Chondrocyte (in vitro differentiated cells): ENCODE measurements at regions not wholly inside any gene's neighbourhood (a gene's known extent, or its start where the extent isn't known, plus 50 kb on each side); places are given as distances from the start of the nearest gene placed in this dataset.

Source experiments
- DNase-seq: peaks from one replicate; pipeline ENCODE4 v3.0.0; 2021; ENCODE audit warnings: mixed read lengths, low spot score
- H3K27ac Mint-ChIP-seq: one replicate; pipeline ENCODE4 v1.8.0; 2021; ENCODE audit warnings: mild to moderate bottlenecking, moderate library complexity, mixed read lengths; ENCODE audit not compliant: unreplicated experiment
- H3K27me3 Mint-ChIP-seq: 2 replicates; pipeline ENCODE4 v1.8.0; 2021; ENCODE audit warnings: low read depth, mixed read lengths
- H3K36me3 Mint-ChIP-seq: 2 replicates; pipeline ENCODE4 v1.8.0; 2021; ENCODE audit warnings: low read depth, mixed read lengths
- H3K4me1 Mint-ChIP-seq: 2 replicates; pipeline ENCODE4 v1.8.0; 2021; ENCODE audit warnings: low read depth, mild to moderate bottlenecking, mixed read lengths
- H3K4me3 Mint-ChIP-seq: one replicate; pipeline ENCODE4 v1.8.0; 2021; ENCODE audit warnings: mild to moderate bottlenecking, moderate library complexity, mixed read lengths; ENCODE audit not compliant: unreplicated experiment
- H3K9me3 Mint-ChIP-seq: 2 replicates; pipeline ENCODE4 v1.8.0; 2021; ENCODE audit warnings: low read depth, mixed read lengths
- CTCF ChIP-seq: fragments of 200-600 bp; sonication (generic); IDR thresholded peaks from 2 replicates; pipeline ENCODE4 v1.5.0; 2021; ENCODE audit warnings: antibody characterized with exemption, mild to moderate bottlenecking, moderate library complexity

GRCh38 chr12:60832290-60832689 lies 1236.5 kb downstream of the SLC16A7 start:
- TF ChIP-seq CTCF: no peak
- H3K27ac Mint-ChIP-seq: no peak overlapping the region

GRCh38 chr12:60834372-60834771 lies 1238.5 kb downstream of the SLC16A7 start:
- DNase-seq: no peak
- Mint-ChIP-seq H3K9me3 (no peaks in the 10 kb centered on the region), H3K4me3 (no peak overlapping the region), H3K27me3 (no peaks in the 10 kb centered on the region), H3K4me1 (no peaks in the 10 kb centered on the region), H3K27ac (no peak overlapping the region), H3K36me3 (no peaks in the 10 kb centered on the region)
- TF ChIP-seq CTCF: no peak

More at GRCh38 chr12:60832290-60832689, 1236.5 kb downstream of the SLC16A7 start:
- Mint-ChIP-seq H3K27me3 (no peaks in the 10 kb centered on the region), H3K9me3 (no peaks in the 10 kb centered on the region), H3K4me3 (no peak overlapping the region), H3K36me3 (no peaks in the 10 kb centered on the region), H3K4me1 (no peaks in the 10 kb centered on the region)
- DNase-seq: no peak

GRCh38 chr12:60834806-60835205 lies 1239.0 kb downstream of the SLC16A7 start:
- H3K27me3 Mint-ChIP-seq: no peaks in the 10 kb centered on the region
- no peak for DNase-seq
- H3K9me3 Mint-ChIP-seq: no peaks in the 10 kb centered on the region
- H3K36me3 Mint-ChIP-seq: no peaks in the 10 kb centered on the region
- no peak overlapping the region for H3K4me3 Mint-ChIP-seq
- TF ChIP-seq CTCF: no peak
- H3K27ac Mint-ChIP-seq: no peak overlapping the region
- no peaks in the 10 kb centered on the region for H3K4me1 Mint-ChIP-seq

- H3K4me3 Mint-ChIP-seq: no peak overlapping the region
- no peak for TF ChIP-seq CTCF
- no peak overlapping the region for H3K27ac Mint-ChIP-seq
- no peaks in the 10 kb centered on the region for H3K4me1 Mint-ChIP-seq
- H3K36me3 Mint-ChIP-seq: no peaks in the 10 kb centered on the region
- no peaks in the 10 kb centered on the region for H3K9me3 Mint-ChIP-seq
- DNase-seq: no peak
- no peaks in the 10 kb centered on the region for H3K27me3 Mint-ChIP-seq
Observed at GRCh38 chr12:60836651-60837050, 1240.8 kb downstream of the SLC16A7 start.

GRCh38 chr12:60842181-60842580 lies 1246.4 kb downstream of the SLC16A7 start:
- no peak for DNase-seq
- peaks cover 1% of the 10 kb centered on the region for H3K27me3 Mint-ChIP-seq

More at GRCh38 chr12:60842181-60842580, 1246.4 kb downstream of the SLC16A7 start:
- no peaks in the 10 kb centered on the region for H3K36me3 Mint-ChIP-seq
- no peak overlapping the region for H3K27ac Mint-ChIP-seq
- no peaks in the 10 kb centered on the region for H3K9me3 Mint-ChIP-seq
- H3K4me1 Mint-ChIP-seq: no peaks in the 10 kb centered on the region
- H3K4me3 Mint-ChIP-seq: no peak overlapping the region
- TF ChIP-seq CTCF: no peak
